WERI-Rb-1 (cell line): ENCODE measurements at regions not wholly inside any gene's neighbourhood (a gene's known extent, or its start where the extent isn't known, plus 50 kb on each side); places are given as distances from the start of the nearest gene placed in this dataset.
"Not testable (repeated sequence)": the region's sequence is repeated elsewhere in the genome, so short reads cannot be mapped to it uniquely, and the experiment has no call there.

ENCODE experiments used
- DNase-seq: peaks from one replicate; pipeline ENCODE4 v3.0.0-alpha.2; 2020
- H3K27ac ChIP-seq: fragments of 250-450 bp; sonication (Bioruptor Pico); 2 replicates; pipeline ENCODE4 v1.5.1; 2020; ENCODE audit warnings: mild to moderate bottlenecking, moderate library complexity
- H3K27me3 ChIP-seq: fragments of 250-450 bp; sonication (Bioruptor Pico); 2 replicates; pipeline ENCODE4 v1.5.1; 2021; ENCODE audit warnings: mild to moderate bottlenecking, low read depth, moderate library complexity; ENCODE audit not compliant: insufficient read depth, severe bottlenecking
- H3K36me3 ChIP-seq: fragments of 250-450 bp; sonication (Bioruptor Pico); 2 replicates; pipeline ENCODE4 v1.5.1; 2020; ENCODE audit warnings: mild to moderate bottlenecking, moderate library complexity
- H3K4me3 ChIP-seq: 2 replicates; pipeline ENCODE4 v1.5.1; 2011; ENCODE audit warnings: low read depth, mild to moderate bottlenecking, control low read depth, low read length
- H3K9me3 ChIP-seq: fragments of 250-450 bp; sonication (Bioruptor Pico); 2 replicates; pipeline ENCODE4 v1.5.1; 2021; ENCODE audit warnings: mild to moderate bottlenecking, moderate library complexity; ENCODE audit not compliant: severe bottlenecking
- CTCF ChIP-seq: IDR thresholded peaks from 2 replicates; pipeline ENCODE4 v1.5.1; 2011; ENCODE audit warnings: low read depth, mild to moderate bottlenecking, control low read depth, inconsistent platforms, low read length

- no peak overlapping the region for H3K27ac ChIP-seq
- H3K4me3 ChIP-seq: no peak overlapping the region
- H3K9me3 ChIP-seq: no peaks in the 10 kb centered on the region
- TF ChIP-seq CTCF: no peak
- no peak for DNase-seq
- H3K36me3 ChIP-seq: no peaks in the 10 kb centered on the region
- peaks cover 25% of the 10 kb centered on the region for H3K27me3 ChIP-seq
Observed at GRCh38 chr11:57047610-57048009, 58.9 kb downstream of the OR5AK2 start.

GRCh38 chr11:57049749-57050148 lies 61.0 kb downstream of the OR5AK2 start:
- no peaks in the 10 kb centered on the region for H3K9me3 ChIP-seq
- H3K36me3 ChIP-seq: no peaks in the 10 kb centered on the region
- DNase-seq: no peak
- H3K27me3 ChIP-seq: peaks cover 32% of the 10 kb centered on the region
- H3K27ac ChIP-seq: no peak overlapping the region
- TF ChIP-seq CTCF: no peak
- H3K4me3 ChIP-seq: no peak overlapping the region

- TF ChIP-seq CTCF: no peak
- DNase-seq: no peak
- peaks cover 51% of the 10 kb centered on the region for H3K27me3 ChIP-seq
- H3K4me3 ChIP-seq: no peak overlapping the region
- H3K9me3 ChIP-seq: no peaks in the 10 kb centered on the region
- no peaks in the 10 kb centered on the region for H3K36me3 ChIP-seq
- H3K27ac ChIP-seq: no peak overlapping the region
Observed at GRCh38 chr11:57054817-57055216, 66.1 kb downstream of the OR5AK2 start.

- TF ChIP-seq CTCF: no peak
- no peaks in the 10 kb centered on the region for H3K9me3 ChIP-seq
- DNase-seq: no peak
- no peak overlapping the region for H3K4me3 ChIP-seq
- no peak overlapping the region for H3K27ac ChIP-seq
- H3K36me3 ChIP-seq: no peaks in the 10 kb centered on the region
- peaks cover 49% of the 10 kb centered on the region for H3K27me3 ChIP-seq
Observed at GRCh38 chr11:57055744-57056143, 67.0 kb downstream of the OR5AK2 start.

- no peaks in the 10 kb centered on the region for H3K36me3 ChIP-seq
- TF ChIP-seq CTCF: no peak
- no peaks in the 10 kb centered on the region for H3K9me3 ChIP-seq
- H3K27me3 ChIP-seq: peaks cover 43% of the 10 kb centered on the region
- no peak overlapping the region for H3K27ac ChIP-seq
- H3K4me3 ChIP-seq: no peak overlapping the region
- DNase-seq: no peak
Observed at GRCh38 chr11:57056735-57057134, 68.0 kb downstream of the OR5AK2 start.

GRCh38 chr11:57057561-57057960 lies 68.8 kb downstream of the OR5AK2 start:
- H3K27me3 ChIP-seq: peaks cover 36% of the 10 kb centered on the region
- peaks cover under 1% of the 10 kb centered on the region for H3K9me3 ChIP-seq
- TF ChIP-seq CTCF: no peak
- no peak overlapping the region for H3K4me3 ChIP-seq
- no peak for DNase-seq
- H3K27ac ChIP-seq: no peak overlapping the region
- no peaks in the 10 kb centered on the region for H3K36me3 ChIP-seq

- not testable (repeated sequence) for H3K9me3 ChIP-seq, DNase-seq, H3K36me3 ChIP-seq, H3K4me3 ChIP-seq, H3K27ac ChIP-seq
- peaks cover 10% of the 10 kb centered on the region for H3K27me3 ChIP-seq
Observed at GRCh38 chr11:57062957-57063356, 74.2 kb downstream of the OR5AK2 start.
